ENCODE measurements at regions not wholly inside any gene's neighbourhood (a gene's known extent, or its start where the extent isn't known, plus 50 kb on each side); places are given as distances from the start of the nearest gene placed in this dataset.

GRCh38 chr4:96317891-96318290 lies 478.0 kb downstream of the PDHA2 start:
- Histone ChIP-seq H3K4me1 (no peaks in the 10 kb centered on the region), H3K9me3 (no peaks in the 10 kb centered on the region), H3K36me3 (no peaks in the 10 kb centered on the region), H3K27ac (no peak overlapping the region), H3K27me3 (no peaks in the 10 kb centered on the region), H3K4me3 (no peak overlapping the region)
- no peak for DNase-seq
- intact Hi-C loops (cut with DNase I; ENCODE audit: low total_unique reads) = no loop called here
- no peak for TF ChIP-seq CTCF (IDR thresholded peaks at IDR 0.05)
- no peak for TF ChIP-seq POLR2A (IDR thresholded peaks at IDR 0.05)

GRCh38 chr4:96326846-96327245 lies 487.0 kb downstream of the PDHA2 start:
- Histone ChIP-seq H3K4me3 (no peak overlapping the region), H3K9me3 (no peaks in the 10 kb centered on the region), H3K27ac (no peak overlapping the region), H3K4me1 (no peaks in the 10 kb centered on the region), H3K27me3 (no peaks in the 10 kb centered on the region), H3K36me3 (no peaks in the 10 kb centered on the region)
- intact Hi-C loops (cut with DNase I; ENCODE audit: low total_unique reads) = no loop called here
- TF ChIP-seq POLR2A (IDR thresholded peaks at IDR 0.05) = no peak
- no peak for TF ChIP-seq CTCF (IDR thresholded peaks at IDR 0.05)
- DNase-seq = no peak

DNA sequence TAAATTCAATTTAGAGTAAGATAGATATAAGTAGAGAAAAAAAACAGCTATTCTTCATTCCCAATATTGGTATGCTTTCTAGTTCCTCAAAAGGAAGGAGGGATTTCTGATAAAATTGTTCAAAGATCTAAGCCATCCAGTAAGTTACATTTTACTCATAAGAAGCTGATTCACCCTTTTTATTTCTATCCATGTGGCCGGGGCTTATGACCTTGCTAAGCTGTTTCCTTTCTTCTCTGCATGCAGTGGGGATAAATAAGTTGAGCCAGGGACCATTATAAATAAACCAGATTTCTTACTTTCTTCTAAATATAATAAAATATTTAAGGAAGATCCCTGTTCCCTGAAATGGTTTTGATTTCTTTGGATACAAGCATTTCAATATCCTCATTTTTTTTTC lies 502.3 kb downstream of the PDHA2 start:
- H3K4me1 ChIP-seq = no peaks in the 10 kb centered on the region
- TF ChIP-seq POLR2A (IDR thresholded peaks at IDR 0.05) (no peak), CTCF (IDR thresholded peaks at IDR 0.05) (no peak)
- no peak overlapping the region for H3K4me3 ChIP-seq
- H3K27ac ChIP-seq = no peak overlapping the region
- H3K9me3 ChIP-seq = no peaks in the 10 kb centered on the region
- H3K36me3 ChIP-seq = no peaks in the 10 kb centered on the region
- no peaks in the 10 kb centered on the region for H3K27me3 ChIP-seq
- intact Hi-C loops (cut with DNase I; ENCODE audit: low total_unique reads) = no loop called here
- no peak for DNase-seq

DNA sequence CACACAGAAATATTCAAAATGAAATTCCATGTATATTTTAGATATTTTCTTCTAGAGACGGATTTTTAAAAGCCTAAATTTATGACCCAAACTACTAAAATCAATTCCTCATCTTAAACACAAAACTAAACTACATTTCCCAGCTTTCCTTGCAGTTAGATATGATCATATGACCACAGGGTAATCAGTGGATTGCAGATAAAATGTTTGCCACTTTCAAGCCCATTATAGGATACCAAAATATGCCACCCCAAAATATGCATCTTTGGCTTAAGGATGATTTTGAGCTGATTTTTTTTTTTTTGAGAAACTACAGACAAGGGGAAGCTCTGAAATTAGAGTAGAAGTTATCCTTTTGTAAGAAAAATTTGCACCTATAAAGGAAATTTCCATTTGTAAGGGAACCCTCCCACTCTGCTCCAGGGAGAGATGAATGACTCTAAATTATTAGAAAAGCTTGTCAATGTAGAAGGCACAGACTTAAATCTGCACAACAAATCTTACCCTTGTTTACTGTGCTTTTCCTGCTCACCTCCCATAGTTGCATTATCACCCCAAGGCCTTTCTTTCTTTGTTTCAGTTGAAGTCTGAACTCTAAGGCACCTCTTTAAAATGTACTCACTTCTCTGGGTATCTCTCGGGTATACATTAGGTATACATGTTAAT lies 503.0 kb downstream of the PDHA2 start:
- intact Hi-C loops (cut with DNase I; ENCODE audit: low total_unique reads) = no loop called here
- TF ChIP-seq POLR2A (IDR thresholded peaks at IDR 0.05) (no peak), CTCF (IDR thresholded peaks at IDR 0.05) (no peak)
- DNase-seq = no peak
- Histone ChIP-seq H3K4me1 (no peaks in the 10 kb centered on the region), H3K4me3 (no peak overlapping the region), H3K36me3 (no peaks in the 10 kb centered on the region), H3K27ac (no peak overlapping the region), H3K9me3 (no peaks in the 10 kb centered on the region), H3K27me3 (no peaks in the 10 kb centered on the region)

- intact Hi-C loops (cut with DNase I; ENCODE audit: low total_unique reads) = no loop called here
- TF ChIP-seq CTCF (IDR thresholded peaks at IDR 0.05) = no peak
- TF ChIP-seq POLR2A (IDR thresholded peaks at IDR 0.05) = no peak
- Histone ChIP-seq H3K4me3 (no peak overlapping the region), H3K36me3 (no peaks in the 10 kb centered on the region), H3K9me3 (no peaks in the 10 kb centered on the region), H3K27ac (no peak overlapping the region), H3K4me1 (no peaks in the 10 kb centered on the region), H3K27me3 (no peaks in the 10 kb centered on the region)
- DNase-seq = no peak
These were observed 503.9 kb downstream of the PDHA2 start for GRCh38 chr4:96343836-96344235.
